Ovary (tissue), 3 donors: ENCODE measurements at regions not wholly inside any gene's neighbourhood (a gene's known extent, or its start where the extent isn't known, plus 50 kb on each side); places are given as distances from the start of the nearest gene placed in this dataset.

Experiments
- CTCF ChIP-seq, 3 donors: fragments of 450-650 bp in 2 of 3; fragments of 200-600 bp in 1 of 3; IDR thresholded peaks; one replicate each; pipeline versions ENCODE4 v1.5.1 to v1.8.0; 2016 to 2022; ENCODE audit warnings: antibody characterized with exemption in 3 of 3, mild to moderate bottlenecking in 1 of 3
- POLR2A ChIP-seq: fragments of 450-650 bp; IDR thresholded peaks from one replicate; pipeline ENCODE4 v1.6.1; 2017; ENCODE audit warnings: antibody characterized with exemption, mild to moderate bottlenecking, moderate library complexity
- donor health status: DM: no; HTN: no; CAD: no.

- no peak for TF ChIP-seq POLR2A
- TF ChIP-seq CTCF (IDR thresholded peaks at IDR 0.05) = no peak
Observed at GRCh38 chr15:93882141-93882540, 349.2 kb upstream of the MCTP2 start.
